NCI-H1930 (cell line): ENCODE measurements at regions not wholly inside any gene's neighbourhood (a gene's known extent, or its start where the extent isn't known, plus 50 kb on each side); places are given as distances from the start of the nearest gene placed in this dataset.

Source experiments
- DNase-seq, 2 experiments: peaks; one replicate each; lab custom pipeline; 2025; lab: John Stamatoyannopoulos, UW

DNA sequence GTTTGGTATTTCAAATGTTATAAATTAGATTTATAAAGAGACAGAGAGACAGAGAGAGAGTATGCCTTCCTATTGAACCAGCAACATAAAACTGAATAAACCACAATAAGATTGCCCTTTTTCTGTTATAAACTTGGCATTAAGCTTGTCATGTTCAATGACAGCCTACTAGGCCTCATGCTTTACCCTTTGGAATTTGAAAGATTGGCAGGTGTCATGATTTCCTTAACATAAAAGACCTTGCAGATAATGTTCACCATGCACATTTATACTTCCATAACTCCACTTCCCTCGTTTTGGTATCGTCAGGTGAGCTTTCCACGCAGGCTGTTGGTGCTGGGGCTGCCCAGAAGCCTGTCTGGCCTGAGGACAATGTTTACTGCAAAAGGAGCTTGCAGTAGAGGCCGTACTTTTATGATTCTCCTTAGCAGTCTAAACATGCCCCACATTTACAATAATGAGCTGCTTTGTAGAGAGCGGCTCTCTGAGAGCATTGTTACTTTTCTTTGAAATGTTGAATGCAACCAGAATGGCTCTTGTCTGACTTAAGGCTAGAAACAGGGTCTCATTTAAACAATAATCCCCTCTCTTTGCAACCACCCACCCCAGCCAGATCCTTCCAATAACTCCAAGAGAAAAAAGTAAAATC lies 379.1 kb upstream of the ATP5MC3 start:
- DNase-seq, result no peak

DNA sequence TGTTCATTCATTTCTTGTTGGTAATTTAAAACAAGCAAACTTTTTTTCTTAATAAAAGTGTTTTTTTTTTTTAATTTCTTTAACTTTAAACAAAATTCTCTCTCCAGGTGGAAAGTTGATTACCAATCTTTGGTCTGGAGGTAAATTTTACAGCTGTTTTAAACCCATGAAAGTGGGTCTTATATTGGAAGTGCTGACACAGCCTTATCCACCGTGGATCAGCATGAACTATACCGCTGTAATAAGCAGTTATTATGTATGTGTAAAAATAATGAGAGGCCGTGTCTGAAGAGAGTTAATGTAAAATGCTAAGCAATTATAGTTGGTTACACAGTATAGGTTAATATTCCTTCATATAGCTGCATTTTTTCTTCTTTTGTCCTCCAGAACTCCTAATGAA lies 378.1 kb upstream of the ATP5MC3 start:
- DNase-seq, result no peak

GRCh38 chr2:175557810-175558377 lies 376.4 kb upstream of the ATP5MC3 start:
- DNase-seq, result no peak

- DNase-seq, result no peak
These were observed 372.4 kb upstream of the ATP5MC3 start for GRCh38 chr2:175553910-175554309.

DNA sequence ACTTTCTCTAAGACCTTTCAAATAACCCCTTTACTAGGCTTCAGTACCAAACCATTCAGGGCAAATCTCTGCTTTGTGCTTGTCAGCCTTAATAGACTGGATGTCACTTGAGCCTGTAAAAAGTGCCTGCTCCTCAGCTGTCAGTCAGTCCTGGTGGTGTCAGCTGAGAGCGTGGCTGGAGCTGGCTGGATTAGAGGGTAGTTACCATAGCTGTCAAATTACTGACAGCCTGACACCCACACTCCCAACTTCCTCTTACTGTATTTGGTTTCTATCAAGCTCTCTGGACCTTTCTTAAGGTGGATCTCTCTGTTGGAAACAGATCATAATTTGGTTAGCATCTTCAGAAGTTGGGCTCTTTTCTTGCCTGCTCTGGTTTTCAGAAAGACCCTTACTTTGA lies 371.4 kb upstream of the ATP5MC3 start:
- DNase-seq, result no peak

- no peak for DNase-seq
These were observed 358.9 kb upstream of the ATP5MC3 start for GRCh38 chr2:175540421-175540820.

DNA sequence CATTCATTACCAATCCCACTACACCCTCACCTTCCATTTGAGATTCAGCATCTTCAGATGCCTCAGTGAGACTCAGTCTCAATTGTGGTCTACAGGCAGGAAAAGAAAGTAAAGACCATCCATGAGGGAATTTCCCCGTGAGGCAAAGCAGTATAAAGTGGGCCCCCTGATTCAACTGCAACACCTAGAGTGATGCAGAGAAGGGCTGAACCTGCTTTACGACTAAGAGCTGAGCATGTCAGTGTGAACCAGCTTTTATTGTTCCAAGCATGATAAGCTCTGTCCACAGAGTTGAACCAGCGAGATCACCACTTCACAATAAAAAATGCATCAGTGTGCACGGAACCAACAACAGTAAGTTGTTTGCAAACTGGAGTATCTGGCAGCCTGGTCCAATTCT lies 357.6 kb upstream of the ATP5MC3 start:
- DNase-seq, result no peak

DNA sequence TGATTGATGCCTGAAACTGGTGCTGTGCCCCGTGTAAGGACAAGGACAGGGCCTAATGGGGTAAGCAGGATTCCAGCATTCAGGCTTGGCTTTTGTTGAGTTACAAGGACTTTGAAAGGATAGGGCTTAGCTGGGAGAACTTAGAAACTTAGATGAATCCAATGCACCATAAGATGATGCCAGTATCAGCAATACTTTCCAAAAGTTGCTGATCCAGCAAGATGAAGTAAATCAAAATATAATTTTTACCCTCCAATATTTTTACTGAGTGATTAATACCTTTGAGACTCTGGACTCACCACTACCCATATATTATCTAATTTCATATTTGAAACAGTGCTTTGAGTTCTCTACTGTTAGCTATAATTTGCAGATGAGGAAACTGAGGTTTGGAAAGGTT lies 354.5 kb upstream of the ATP5MC3 start:
- no peak for DNase-seq

DNA sequence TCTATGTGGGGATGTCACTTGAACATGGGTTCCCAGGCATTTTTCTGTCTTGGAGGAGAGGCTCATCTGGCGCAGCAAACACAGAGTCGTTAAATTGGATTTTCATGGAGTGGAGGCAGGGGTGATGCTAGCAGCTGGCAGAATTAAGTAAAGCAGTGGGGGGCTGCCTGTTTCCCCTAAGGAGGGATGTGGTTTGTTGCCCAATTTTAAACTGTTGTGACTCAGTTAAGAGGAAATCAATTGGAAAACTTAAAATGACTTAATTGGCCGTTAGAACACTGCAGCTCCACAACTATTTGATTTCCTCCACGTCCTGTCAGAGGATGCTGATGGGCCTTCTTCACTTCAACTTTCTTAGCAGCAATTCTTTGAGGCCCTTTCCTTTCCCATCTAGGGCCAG lies 354.1 kb upstream of the ATP5MC3 start:
- no peak for DNase-seq

GRCh38 chr2:175525975-175526374 lies 344.5 kb upstream of the ATP5MC3 start:
- no peak for DNase-seq

DNA sequence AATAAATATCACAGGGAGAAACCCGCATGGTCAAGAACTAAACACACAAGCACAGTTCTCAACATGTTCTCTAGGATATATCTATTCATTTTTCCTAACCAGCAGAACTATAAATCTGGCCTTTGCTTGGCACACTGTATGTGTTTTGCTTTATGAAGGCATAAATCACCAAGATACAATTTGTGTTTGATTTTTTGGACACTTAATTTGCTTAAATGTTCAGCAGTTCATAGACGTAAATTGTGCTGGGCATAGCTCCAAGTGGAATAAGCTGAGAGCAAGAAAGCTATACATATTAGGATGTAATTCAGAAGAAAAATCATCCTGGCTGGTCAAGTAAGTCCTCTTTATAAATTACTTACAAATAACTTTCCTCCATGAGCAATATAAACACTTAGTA lies 341.5 kb upstream of the ATP5MC3 start:
- no peak for DNase-seq

- DNase-seq, result no peak
These were observed 336.7 kb upstream of the ATP5MC3 start for GRCh38 chr2:175518206-175518605.

DNA sequence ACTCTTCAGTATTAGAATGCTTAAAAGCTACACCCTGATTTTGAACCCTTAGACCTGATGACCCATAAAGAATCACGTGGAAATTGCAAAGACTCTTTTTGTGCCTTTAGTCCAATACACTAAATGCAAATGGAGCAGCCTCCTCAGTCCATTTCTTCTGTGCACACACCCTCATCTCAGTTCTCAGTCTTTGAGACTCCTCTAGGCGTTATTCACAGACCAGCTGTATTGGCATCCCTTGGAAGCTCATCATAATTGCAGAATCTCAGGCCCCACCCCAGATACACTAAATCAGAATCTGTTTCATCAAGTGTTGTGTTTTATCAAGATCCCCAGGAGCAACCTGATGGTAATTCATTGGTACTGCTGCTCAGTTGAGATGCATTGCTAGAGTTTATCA lies 335.0 kb upstream of the ATP5MC3 start:
- no peak for DNase-seq

GRCh38 chr2:175500255-175500654 lies 318.7 kb upstream of the ATP5MC3 start:
- DNase-seq, result no peak

GRCh38 chr2:175490360-175490791 lies 308.9 kb upstream of the ATP5MC3 start:
- no peak for DNase-seq

DNA sequence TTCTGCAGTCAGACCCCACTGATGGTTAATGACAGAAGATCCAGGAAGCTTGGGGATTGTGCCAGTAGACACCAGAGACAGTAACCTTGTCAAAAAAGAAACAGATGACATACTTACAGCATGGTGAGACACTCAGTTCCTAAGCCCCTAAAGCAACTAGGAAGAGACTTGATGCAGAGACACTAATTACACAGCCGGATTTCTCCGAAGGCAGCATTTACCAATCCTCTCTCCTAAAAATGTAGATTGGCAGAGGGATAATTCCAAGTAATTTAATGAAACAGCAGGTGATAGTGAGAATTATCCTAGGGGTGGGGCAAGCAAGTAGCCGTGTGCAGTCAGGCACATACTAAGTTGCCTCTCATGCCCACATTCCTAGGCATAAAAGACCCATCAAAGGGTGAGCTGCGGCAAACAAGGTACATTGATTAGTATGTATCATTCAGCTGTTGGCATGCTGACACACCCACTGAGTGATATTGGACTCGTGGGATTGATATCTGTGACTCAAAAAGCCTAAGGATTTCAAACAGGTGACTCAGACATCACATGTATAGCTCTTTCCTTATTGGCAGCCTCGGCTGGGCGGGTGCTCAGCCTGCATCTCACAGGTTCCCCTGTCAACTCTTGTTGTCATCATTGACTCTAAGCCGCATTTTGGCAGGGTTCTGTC lies 296.7 kb upstream of the ATP5MC3 start:
- no peak for DNase-seq

- no peak for DNase-seq
These were observed 295.4 kb upstream of the ATP5MC3 start for GRCh38 chr2:175476948-175477347.

DNA sequence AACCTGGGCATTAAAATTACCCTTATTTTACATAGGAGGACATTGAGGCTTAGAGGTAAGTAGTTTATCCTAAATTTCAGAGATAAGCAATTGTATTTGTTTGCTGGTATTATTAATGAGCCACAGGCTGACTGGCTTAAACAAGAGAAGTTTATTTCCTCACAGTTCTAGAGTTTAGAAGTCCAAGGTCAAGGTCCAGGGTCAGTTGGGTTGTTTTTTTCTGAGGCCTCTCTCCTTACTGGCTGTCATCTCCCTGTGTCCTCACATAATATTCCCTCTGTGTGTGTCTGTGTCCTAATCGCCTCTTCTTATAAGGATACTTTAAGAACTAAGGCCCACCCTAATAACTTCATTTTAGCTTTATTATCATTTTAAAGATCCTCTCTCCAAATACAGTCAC lies 294.9 kb upstream of the ATP5MC3 start:
- DNase-seq, result no peak

DNA sequence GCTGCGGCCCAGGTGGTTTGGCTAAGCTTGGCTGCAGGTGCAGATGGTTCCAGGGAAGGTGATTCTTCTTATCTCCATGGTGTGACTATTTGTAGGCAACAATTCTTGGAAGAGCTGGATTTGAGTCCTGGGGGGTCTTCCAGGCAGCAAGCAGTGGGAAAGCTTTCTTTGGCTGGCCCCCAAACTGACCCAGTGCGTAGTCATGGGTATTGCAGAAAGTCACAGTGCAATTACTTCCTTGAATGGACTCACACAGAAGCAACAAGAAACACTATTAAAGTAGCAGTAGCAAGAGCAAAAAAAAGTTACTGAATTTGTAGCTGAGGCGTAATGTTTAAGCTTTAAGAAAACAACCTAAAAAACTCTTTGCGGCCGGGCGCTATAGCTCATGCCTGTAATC lies 293.6 kb upstream of the ATP5MC3 start:
- no peak for DNase-seq

GRCh38 chr2:175468431-175469098 lies 287.1 kb upstream of the ATP5MC3 start:
- DNase-seq, result no peak

DNA sequence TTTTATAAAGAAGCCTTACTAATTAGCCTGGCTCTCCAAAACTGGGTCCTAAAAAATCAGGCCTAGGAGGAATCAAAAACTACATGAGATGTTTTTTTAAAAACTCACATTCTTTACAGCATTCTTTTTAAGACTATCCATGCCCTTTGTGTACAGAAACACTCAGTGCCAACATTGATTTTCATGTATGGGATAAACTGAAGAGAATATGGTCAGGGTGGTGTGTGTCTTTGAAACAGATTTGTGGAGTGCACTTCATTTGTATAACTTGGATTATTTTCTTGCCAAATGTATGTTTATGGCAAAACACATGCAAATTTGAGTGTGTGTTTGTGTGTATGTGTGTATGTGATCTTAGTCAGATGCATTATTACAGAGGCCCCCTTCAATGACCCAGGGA lies 283.6 kb upstream of the ATP5MC3 start:
- no peak for DNase-seq

DNA sequence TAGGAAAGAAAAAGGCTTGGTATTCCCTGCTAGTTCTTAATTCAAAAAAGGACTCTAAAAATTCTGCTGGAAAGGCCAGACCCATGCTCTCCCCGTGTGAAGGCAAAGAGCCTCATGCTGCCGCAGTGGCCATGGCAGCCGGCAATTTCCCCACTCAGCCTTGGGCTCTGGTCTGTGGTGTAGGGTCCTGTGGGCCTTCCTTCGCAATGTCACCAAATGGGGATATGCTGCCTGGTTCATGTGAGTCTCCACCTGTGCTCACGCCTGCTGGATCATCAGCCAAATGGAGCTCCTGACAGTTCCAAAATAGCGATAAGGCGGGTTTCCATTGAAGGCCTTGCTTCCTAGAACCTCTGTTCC lies 282.8 kb upstream of the ATP5MC3 start:
- DNase-seq, result no peak

DNA sequence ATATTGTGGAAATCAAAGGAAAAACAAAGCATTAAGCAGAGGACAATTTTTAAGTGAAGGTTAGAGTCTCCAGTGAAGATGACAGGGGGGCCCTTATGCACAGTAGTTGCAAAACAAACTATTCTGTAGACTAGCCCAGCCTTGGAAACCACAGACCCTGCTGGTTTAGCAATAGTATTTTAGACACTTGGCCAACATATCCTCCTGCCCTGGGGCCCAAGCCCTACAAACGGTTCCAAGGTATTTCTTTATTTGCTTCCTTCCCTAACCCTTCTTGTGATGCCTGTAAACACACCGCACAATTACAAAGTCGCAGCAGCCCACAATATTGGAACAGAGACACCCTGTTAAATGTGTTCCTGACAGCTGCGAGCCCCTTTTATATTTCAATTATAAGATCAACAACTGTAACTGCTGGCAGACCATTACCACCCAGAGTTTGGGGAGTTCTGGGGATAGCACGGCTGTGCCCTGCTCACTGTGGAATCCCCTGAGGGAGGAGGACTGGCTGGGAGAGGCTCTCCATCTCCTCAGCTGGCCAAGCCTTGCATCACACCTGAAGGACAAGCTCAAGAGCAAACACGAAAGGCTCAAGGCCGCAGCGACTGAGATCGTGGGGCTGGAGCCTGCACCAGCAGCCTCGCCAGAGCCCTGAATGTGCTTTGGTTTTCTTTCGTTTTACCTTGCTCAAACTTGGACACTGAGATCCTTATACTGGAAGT lies 282.2 kb upstream of the ATP5MC3 start:
- DNase-seq, result no peak
